Fibroblast of villous mesenchyme (primary cell): ENCODE measurements at regions not wholly inside any gene's neighbourhood (a gene's known extent, or its start where the extent isn't known, plus 50 kb on each side); places are given as distances from the start of the nearest gene placed in this dataset.

Experiments
- DNase-seq: peaks from one replicate; pipeline ENCODE4 v3.0.0-alpha.2; 2010; ENCODE audit warnings: low read depth
- H3K4me3 ChIP-seq: 2 replicates; pipeline ENCODE4 v1.5.1; 2011; ENCODE audit warnings: low read depth, mild to moderate bottlenecking, low read length
- TF ChIP-seq, protein P1 (sequence below): IDR thresholded peaks from 2 replicates; pipeline ENCODE4 v1.5.1; 2012; ENCODE audit warnings: low read depth, mild to moderate bottlenecking, low read length; ENCODE audit not compliant: insufficient read depth

- no peak overlapping the region for H3K4me3 ChIP-seq
- TF ChIP-seq, protein P1, sequence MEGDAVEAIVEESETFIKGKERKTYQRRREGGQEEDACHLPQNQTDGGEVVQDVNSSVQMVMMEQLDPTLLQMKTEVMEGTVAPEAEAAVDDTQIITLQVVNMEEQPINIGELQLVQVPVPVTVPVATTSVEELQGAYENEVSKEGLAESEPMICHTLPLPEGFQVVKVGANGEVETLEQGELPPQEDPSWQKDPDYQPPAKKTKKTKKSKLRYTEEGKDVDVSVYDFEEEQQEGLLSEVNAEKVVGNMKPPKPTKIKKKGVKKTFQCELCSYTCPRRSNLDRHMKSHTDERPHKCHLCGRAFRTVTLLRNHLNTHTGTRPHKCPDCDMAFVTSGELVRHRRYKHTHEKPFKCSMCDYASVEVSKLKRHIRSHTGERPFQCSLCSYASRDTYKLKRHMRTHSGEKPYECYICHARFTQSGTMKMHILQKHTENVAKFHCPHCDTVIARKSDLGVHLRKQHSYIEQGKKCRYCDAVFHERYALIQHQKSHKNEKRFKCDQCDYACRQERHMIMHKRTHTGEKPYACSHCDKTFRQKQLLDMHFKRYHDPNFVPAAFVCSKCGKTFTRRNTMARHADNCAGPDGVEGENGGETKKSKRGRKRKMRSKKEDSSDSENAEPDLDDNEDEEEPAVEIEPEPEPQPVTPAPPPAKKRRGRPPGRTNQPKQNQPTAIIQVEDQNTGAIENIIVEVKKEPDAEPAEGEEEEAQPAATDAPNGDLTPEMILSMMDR = no peak
- no peak for DNase-seq
Observed at GRCh38 chr10:4215963-4216575, 431.1 kb upstream of the KLF6 start.

DNA sequence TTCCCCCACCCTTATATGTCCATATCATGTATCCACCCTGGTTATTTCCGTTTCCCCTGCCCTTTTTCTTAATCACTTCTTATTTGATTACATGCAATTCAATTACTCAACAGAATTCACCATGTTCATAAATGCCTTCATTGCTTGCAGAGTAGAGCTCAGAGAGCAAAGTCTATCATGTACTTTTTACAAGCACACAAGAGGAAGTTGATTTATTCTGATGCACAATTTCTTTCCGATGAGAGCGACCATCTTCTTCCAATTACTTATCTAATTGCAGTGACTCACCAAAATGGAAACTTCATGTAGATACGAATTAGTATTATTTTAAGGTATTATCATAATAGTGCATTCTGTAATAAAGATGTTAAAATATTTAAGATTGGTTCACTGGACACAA is 430.5 kb upstream of the KLF6 start:
- TF ChIP-seq, protein P1 = no peak
- H3K4me3 ChIP-seq = no peak overlapping the region
- no peak for DNase-seq

GRCh38 chr10:4214908-4215307 is 429.9 kb upstream of the KLF6 start:
- DNase-seq = no peak
- TF ChIP-seq, protein P1 = no peak
- H3K4me3 ChIP-seq = no peak overlapping the region

DNA sequence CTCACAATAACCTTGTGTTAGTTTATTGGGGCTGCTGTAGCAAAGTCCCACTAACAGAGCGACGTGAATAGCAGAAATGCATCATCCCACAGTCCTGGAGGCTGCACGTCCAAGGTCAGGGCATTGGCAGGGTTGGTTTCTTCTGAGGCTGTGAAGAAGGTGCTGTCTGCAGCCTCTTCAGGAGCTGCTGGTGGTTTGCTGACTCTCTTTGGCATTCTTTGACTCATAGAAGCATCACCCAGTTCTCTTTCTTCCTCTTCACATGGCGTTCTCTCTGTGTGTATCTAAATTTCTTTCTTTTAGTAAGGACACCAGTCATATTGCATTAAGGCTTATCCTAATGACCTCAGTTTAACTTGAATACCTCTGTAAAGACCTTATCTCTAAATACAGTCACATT is 428.4 kb upstream of the KLF6 start:
- DNase-seq = no peak
- TF ChIP-seq, protein P1 = no peak
- H3K4me3 ChIP-seq = no peak overlapping the region

DNA sequence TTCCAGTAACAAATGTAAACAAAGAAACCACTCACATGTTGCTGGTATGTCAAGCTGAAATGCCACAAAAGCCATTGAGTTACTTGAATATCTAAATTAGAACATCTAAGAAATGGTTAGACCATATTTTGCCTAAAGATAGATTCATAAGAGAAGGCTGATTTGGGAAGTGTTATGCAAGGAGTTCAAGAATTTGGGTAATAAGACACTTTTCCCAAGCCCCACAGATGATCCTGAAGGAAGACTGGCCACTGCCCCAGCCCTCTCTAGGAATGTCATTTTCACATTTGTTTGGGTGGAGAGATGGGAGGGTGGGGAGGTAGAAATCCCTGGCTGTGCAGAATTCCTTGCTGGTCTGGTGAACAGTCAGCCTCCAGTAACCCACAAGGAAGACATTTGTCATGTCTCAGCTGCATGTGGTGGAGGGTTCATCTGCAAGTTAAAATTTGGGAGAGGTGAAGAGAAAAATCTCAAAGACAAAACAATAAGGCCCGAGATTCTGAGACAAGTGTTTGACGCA is 427.2 kb upstream of the KLF6 start:
- TF ChIP-seq, protein P1 = no peak
- no peak for DNase-seq
- H3K4me3 ChIP-seq = no peak overlapping the region

DNA sequence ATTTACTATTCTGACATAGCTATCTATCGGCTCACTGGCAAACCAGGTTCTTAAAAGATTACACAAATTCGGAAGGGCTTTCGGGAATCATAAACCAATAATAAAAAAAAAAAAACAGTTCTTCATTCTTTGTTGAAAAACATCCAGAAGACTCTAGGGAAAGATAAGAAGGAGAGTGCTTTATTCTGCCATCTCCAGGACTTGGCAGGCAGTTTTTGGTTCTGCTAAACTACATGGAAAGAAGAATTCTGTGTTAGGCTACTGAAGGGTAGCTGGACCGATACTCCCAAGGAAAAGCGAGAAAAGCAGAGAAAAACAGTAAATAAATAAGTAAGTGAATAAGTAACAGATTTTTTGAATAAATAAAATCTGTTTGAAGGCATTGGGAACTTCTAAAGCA is 423.5 kb upstream of the KLF6 start:
- TF ChIP-seq, protein P1 = no peak
- H3K4me3 ChIP-seq = no peak overlapping the region
- no peak for DNase-seq

GRCh38 chr10:4205113-4205512 is 420.1 kb upstream of the KLF6 start:
- TF ChIP-seq, protein P1 = no peak
- no peak for DNase-seq
- no peak overlapping the region for H3K4me3 ChIP-seq
